Thyroid gland (tissue), 4 donors: ENCODE measurements at regions not wholly inside any gene's neighbourhood (a gene's known extent, or its start where the extent isn't known, plus 50 kb on each side); places are given as distances from the start of the nearest gene placed in this dataset.
A peak's percentile ranks its signal among the peaks of the same experiment; 100 is the strongest.
"Not testable (repeated sequence)": the region's sequence is repeated elsewhere in the genome, so short reads cannot be mapped to it uniquely, and the experiment has no call there.

Experiments used
- DNase-seq, 2 donors: peaks; one replicate each; pipeline ENCODE4 v3.0.0-alpha.2; 2019
- H3K27ac ChIP-seq, 3 donors: fragments of 200-600 bp; sonication (generic); 1 replicate in 2 of 3; 2 replicates in 1 of 3; pipeline ENCODE4 v1.5.1; 2016 to 2019; ENCODE audit warnings: mild to moderate bottlenecking in 1 of 3, moderate library complexity in 1 of 3
- H3K27me3 ChIP-seq: fragments of 200-600 bp; sonication (generic); one replicate; pipeline ENCODE4 v1.5.1; 2019
- H3K36me3 ChIP-seq, 2 donors: fragments of 200-600 bp; sonication (generic); one replicate each; pipeline ENCODE4 v1.5.1; 2016 to 2019
- H3K4me1 ChIP-seq, 2 donors: fragments of 200-600 bp; sonication (generic); one replicate each; pipeline ENCODE4 v1.5.1; 2017 to 2019
- H3K4me3 ChIP-seq, 3 donors: fragments of 200-600 bp; sonication (generic); replicated peaks in 1 of 3; 1 replicate in 2 of 3; 2 replicates in 1 of 3; pipeline ENCODE4 v1.5.1; 2016; ENCODE audit warnings: mild to moderate bottlenecking in 1 of 3
- H3K9me3 ChIP-seq: fragments of 200-600 bp; sonication (generic); one replicate; pipeline ENCODE4 v1.5.1; 2017
- POLR2A ChIP-seq, 2 donors: fragments of 450-650 bp; IDR thresholded peaks; one replicate each; pipeline ENCODE4 v1.6.1; 2017; ENCODE audit warnings: antibody characterized with exemption in 2 of 2, mild to moderate bottlenecking in 2 of 2, moderate library complexity in 1 of 2
- WGBS, 2 donors: methylation state at CpG; one replicate each; pipeline ENCODE4 v1.1.5; 2017; 5-methylcytosine and 5-hydroxymethylcytosine counted together
- intact Hi-C: fragments of 100-400 bp; cut with DNase I; formaldehyde crosslinking; loops from one replicate; pipeline ENCODE4 v1.15.1; 2023
- TF ChIP-seq, protein P1 (sequence below), 6 experiments: fragments of 200-600 bp in 3 of 6; fragments of 450-650 bp in 3 of 6; sonication (generic) in 3 of 6; IDR thresholded peaks; one replicate each; pipeline ENCODE4 v1.5.1; 2016 to 2019; ENCODE audit warnings: antibody characterized with exemption in 6 of 6, mild to moderate bottlenecking in 2 of 6, inconsistent platforms in 1 of 6, moderate library complexity in 1 of 6

DNA sequence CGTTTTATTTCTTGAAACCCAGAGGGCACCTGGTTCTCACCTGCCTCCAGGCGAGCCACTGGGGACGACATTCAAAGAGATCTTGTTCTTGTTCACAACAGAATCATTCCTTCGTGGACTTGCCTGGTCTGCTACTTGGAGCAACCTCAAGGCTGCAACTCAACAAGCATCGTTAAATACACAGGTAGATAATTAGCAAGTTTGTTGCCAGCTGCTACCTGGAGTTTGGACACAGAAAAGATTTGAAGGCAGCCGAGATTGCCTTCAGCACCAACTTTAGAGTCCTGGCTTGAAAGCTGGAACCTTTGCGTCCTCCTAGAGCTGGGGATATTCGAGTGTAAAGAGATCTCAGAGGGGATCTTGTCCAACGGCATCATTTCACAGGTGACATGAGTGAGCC lies 89.6 kb upstream of the C7orf33 start:
- 45 to 50% methylated on average over 9 of the region's 9 CpGs for WGBS, 2 donors
- TF ChIP-seq, protein P1, sequence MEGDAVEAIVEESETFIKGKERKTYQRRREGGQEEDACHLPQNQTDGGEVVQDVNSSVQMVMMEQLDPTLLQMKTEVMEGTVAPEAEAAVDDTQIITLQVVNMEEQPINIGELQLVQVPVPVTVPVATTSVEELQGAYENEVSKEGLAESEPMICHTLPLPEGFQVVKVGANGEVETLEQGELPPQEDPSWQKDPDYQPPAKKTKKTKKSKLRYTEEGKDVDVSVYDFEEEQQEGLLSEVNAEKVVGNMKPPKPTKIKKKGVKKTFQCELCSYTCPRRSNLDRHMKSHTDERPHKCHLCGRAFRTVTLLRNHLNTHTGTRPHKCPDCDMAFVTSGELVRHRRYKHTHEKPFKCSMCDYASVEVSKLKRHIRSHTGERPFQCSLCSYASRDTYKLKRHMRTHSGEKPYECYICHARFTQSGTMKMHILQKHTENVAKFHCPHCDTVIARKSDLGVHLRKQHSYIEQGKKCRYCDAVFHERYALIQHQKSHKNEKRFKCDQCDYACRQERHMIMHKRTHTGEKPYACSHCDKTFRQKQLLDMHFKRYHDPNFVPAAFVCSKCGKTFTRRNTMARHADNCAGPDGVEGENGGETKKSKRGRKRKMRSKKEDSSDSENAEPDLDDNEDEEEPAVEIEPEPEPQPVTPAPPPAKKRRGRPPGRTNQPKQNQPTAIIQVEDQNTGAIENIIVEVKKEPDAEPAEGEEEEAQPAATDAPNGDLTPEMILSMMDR (IDR thresholded peaks at IDR 0.05): no peak
- no peak for TF ChIP-seq POLR2A (IDR thresholded peaks at IDR 0.05)
- Histone ChIP-seq H3K36me3 (no peaks in the 10 kb centered on the region), H3K4me3 (no peak overlapping the region), H3K27ac (no peak overlapping the region), H3K27me3 (no peaks in the 10 kb centered on the region), H3K4me1 (no peaks in the 10 kb centered on the region), H3K9me3 (no peaks in the 10 kb centered on the region)
- intact Hi-C loops: loop anchor here (5.0 kb wide), 1 partner anchor 461 kb away; no protein-coding TSS in a partner anchor
- no peak for DNase-seq

DNA sequence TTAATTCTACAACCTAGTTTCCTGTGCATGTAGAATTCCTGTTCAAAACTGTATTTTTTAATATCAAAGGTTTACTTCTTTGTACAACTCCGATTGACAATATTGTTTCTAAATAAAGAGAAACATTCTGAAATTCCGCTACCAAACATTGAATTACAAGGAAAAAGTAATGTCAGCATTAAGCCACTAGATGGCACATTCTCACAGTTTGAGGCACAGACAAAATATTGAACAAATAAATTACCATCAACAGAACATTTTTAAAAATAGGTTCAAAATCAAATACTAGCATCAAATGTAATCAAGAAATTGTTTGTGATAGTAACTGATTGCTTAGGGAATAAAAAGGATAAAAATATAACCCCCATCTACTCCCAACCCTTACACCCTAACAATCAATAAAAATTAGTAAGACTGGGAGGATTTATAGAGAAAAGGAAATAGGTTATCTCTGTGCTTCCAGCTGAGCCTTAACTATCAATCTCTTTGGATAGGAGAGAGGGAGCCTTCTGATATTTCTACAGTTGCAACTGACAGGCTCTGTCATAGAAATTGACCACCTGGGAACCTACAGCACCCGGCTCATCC lies 86.6 kb upstream of the C7orf33 start:
- Histone ChIP-seq H3K36me3 (no peaks in the 10 kb centered on the region), H3K27ac (no peak overlapping the region), H3K4me1 (no peaks in the 10 kb centered on the region), H3K27me3 (no peaks in the 10 kb centered on the region), H3K9me3 (no peaks in the 10 kb centered on the region), H3K4me3 (no peak overlapping the region)
- intact Hi-C loops: loop anchor here (5.0 kb wide), 1 partner anchor 458 kb away; no protein-coding TSS in a partner anchor
- 31 to 37% methylated on average over 3 of the region's 3 CpGs for WGBS, 2 donors
- TF ChIP-seq, protein P1 (IDR thresholded peaks at IDR 0.05): peak; percentile 18 to 73 (median 67)
- no peak for TF ChIP-seq POLR2A (IDR thresholded peaks at IDR 0.05)
- DNase-seq: no peak

DNA sequence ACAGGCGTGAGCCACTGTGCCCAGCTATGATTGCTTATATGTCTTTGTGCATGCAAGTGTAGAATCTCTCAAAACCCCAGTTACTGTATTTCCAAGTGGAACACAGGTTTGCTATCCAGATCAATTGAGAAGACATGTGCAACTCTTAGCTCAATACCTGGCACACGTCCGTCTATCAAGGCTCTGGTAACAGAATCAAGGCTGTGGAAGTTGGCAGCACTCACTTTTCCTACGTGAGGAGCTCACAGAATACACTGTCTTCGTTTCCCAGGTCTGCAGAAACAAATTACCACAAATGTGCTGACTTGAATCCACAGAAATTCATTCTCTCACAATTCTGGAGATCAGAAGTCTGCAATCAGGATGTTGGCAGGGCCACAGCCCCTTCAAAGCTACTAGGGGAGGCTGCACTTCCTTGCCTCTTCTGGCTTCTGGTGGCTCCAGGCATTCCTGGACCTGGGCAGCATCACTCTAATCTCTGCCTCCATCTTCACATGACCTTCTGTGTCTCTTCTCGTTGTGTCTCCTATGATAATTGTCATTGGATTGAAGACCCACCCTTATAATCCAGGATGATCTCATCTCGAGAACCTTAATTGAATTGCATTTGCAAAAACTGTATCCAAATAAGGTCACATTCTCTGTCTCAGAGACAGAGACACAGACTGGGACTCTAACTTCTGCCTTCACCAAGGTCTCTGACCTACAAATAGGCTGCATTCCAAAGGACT lies 84.8 kb upstream of the C7orf33 start:
- Histone ChIP-seq H3K4me1 (no peaks in the 10 kb centered on the region), H3K4me3 (no peak overlapping the region), H3K9me3 (no peaks in the 10 kb centered on the region), H3K36me3 (no peaks in the 10 kb centered on the region), H3K27ac (no peak overlapping the region), H3K27me3 (no peaks in the 10 kb centered on the region)
- TF ChIP-seq, protein P1 (IDR thresholded peaks at IDR 0.05): no peak
- no peak for TF ChIP-seq POLR2A (IDR thresholded peaks at IDR 0.05)
- 73 to 89% methylated on average over 7 of the region's 7 CpGs for WGBS, 2 donors
- DNase-seq: no peak
- intact Hi-C loops: no loop called here

DNA sequence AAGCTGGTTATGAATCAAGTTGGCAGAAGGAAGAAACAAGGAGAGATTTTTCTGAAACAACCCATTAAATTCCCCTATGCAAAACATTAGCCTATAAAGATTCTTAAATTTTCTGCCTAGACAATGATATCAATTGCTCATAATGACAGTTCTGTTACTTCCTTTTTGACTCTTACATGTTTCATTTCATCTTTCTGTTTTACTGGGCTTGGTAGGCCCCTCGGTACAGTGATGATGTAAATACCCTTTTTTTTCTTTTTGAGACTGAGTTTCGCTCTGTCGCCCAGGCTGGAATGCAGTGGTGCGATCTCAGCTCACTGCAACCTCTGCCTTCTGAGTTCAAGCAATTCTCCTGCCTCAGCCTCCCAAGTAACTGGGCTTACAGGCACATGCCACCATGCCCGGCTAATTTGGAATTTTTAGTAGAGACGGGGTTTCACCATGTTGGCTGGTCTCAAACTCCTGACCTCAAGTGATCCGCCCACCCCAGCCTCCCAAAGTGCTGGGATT lies 83.4 kb upstream of the C7orf33 start:
- DNase-seq, H3K9me3 ChIP-seq, H3K4me1 ChIP-seq, H3K36me3 ChIP-seq, H3K4me3 ChIP-seq, H3K27ac ChIP-seq, intact Hi-C loops, H3K27me3 ChIP-seq: not testable (repeated sequence)
- WGBS, 2 donors: 87 to 88% methylated on average over 7 of the region's 7 CpGs

DNA sequence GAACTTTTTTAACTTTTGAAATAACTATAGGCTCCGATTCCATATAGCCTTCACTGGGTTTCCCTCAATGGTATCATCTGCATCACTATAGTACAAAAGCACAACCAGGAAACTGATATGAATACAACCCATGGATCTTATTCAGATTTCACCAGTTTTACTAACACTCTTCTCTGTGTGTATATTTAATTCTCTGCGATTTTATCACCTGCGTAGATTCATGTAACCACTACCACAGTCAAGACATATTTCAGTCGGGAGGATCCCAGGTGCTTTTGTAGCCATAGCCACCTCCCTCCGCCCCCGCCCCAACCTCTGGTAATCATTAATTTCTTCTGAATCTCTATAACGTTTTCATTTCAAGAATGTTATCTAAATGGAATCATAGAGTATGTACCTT lies 82.8 kb upstream of the C7orf33 start:
- H3K27ac ChIP-seq: no peak overlapping the region
- intact Hi-C loops: no loop called here
- no peak overlapping the region for H3K4me3 ChIP-seq
- no peaks in the 10 kb centered on the region for H3K36me3 ChIP-seq
- 86 to 91% methylated on average over 7 of the region's 7 CpGs for WGBS, 2 donors
- H3K4me1 ChIP-seq: no peaks in the 10 kb centered on the region
- TF ChIP-seq POLR2A (IDR thresholded peaks at IDR 0.05): no peak
- TF ChIP-seq, protein P1 (IDR thresholded peaks at IDR 0.05): no peak
- no peaks in the 10 kb centered on the region for H3K27me3 ChIP-seq
- no peak for DNase-seq
- H3K9me3 ChIP-seq: no peaks in the 10 kb centered on the region
